ENCODE measurements at regions not wholly inside any gene's neighbourhood (a gene's known extent, or its start where the extent isn't known, plus 50 kb on each side); places are given as distances from the start of the nearest gene placed in this dataset.

DNA sequence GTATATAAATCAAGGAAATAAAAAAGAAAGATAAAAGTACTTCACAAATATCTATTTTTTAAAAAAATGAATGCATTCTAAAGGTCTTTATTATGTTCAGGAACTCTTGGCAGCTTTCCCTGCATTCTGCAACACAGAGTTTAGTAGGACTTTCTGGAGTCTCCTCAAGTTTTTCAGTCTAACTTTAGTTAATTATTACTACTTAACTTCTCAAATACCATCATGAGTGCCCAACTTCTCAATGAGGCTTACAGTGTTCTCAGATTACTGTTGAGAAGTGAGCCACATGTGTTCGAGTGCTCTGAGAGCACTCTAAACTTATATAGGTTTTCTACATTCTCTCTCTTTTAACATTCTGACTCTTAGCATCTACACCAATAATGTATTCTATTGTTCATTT, 1852.9 kb upstream of the PCDH10 start (continued):
- TF ChIP-seq CLOCK (CRISPR knock-in tag; IDR thresholded peaks at IDR 0.05; ENCODE audit: borderline replicate concordance), result no peak
- no peak for TF ChIP-seq SAFB (IDR thresholded peaks at IDR 0.05; ENCODE audit: borderline replicate concordance, low read depth, low read length)
- no peak for TF ChIP-seq SMARCE1 (IDR thresholded peaks at IDR 0.05)
- TF ChIP-seq ARHGAP35 (IDR thresholded peaks at IDR 0.05; ENCODE audit: partially characterized antibody), result no peak
- no peak for TF ChIP-seq BRCA1 (IDR thresholded peaks at IDR 0.05)
- TF ChIP-seq BRCA1 (CRISPR knock-in tag; IDR thresholded peaks at IDR 0.05), result no peak

GRCh38 chr4:131302108-131302507, 1847.0 kb upstream of the PCDH10 start:
- Histone ChIP-seq H3K36me3 (ENCODE audit: control insufficient read depth, insufficient read depth, low read length) (no peaks in the 10 kb centered on the region), H3K27me3 (ENCODE audit: control insufficient read depth in 2 of 2, insufficient read depth in 2 of 2, low read length in 2 of 2) (no peaks in the 10 kb centered on the region), H3K4me1 (replicated peaks in 1 of 2; ENCODE audit: control insufficient read depth in 2 of 2, insufficient read depth in 2 of 2, low read length in 2 of 2) (no peaks in the 10 kb centered on the region), H3K27ac (ENCODE audit: extremely low read depth, low read depth, low read length) (no peak overlapping the region), H3K79me2 (ENCODE audit: control insufficient read depth, insufficient read depth, low read length) (no peaks in the 10 kb centered on the region), H3K4me2 (ENCODE audit: insufficient read depth, low read length) (no peak overlapping the region), H3K4me3 (no peak overlapping the region), H3K9ac (ENCODE audit: insufficient read depth in 1 of 2, low read depth in 2 of 2, low read length in 2 of 2) (no peak overlapping the region), H2AFZ (ENCODE audit: low read depth, low read length) (no peak overlapping the region), H4K20me1 (replicated peaks; ENCODE audit: control insufficient read depth, insufficient read depth, low read length) (no peaks in the 10 kb centered on the region), H3K9me1 (ENCODE audit: control insufficient read depth, insufficient read depth, low read length) (no peaks in the 10 kb centered on the region), H3K9me3 (replicated peaks; ENCODE audit: control insufficient read depth, insufficient read depth, low read depth, low read length) (no peaks in the 10 kb centered on the region)
- in situ Hi-C loops (cut with MboI), result no loop called here
- ChIA-PET CTCF (ENCODE audit: low intra/inter-chr PET ratio) (no interaction called here), POLR2A (no interaction called here)
- 0% methylated on average over 4 of the region's 4 CpGs for WGBS (ENCODE audit: insufficient coverage, low coverage, missing lambda C conversion rate)
- intact Hi-C loops (cut with micrococcal nuclease), result no loop called here
- no peak for TF ChIP-seq ZNF75A (CRISPR knock-in tag; IDR thresholded peaks at IDR 0.05)
- TF ChIP-seq, protein P1, sequence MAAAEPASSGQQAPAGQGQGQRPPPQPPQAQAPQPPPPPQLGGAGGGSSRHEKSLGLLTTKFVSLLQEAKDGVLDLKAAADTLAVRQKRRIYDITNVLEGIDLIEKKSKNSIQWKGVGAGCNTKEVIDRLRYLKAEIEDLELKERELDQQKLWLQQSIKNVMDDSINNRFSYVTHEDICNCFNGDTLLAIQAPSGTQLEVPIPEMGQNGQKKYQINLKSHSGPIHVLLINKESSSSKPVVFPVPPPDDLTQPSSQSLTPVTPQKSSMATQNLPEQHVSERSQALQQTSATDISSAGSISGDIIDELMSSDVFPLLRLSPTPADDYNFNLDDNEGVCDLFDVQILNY (CRISPR knock-in tag; IDR thresholded peaks at IDR 0.05), result no peak
- no peak for TF ChIP-seq NR4A1 (CRISPR knock-in tag; IDR thresholded peaks at IDR 0.05)
- TF ChIP-seq NR4A1 (tag; IDR thresholded peaks at IDR 0.05), result no peak
- TF ChIP-seq MXI1 (IDR thresholded peaks at IDR 0.05; ENCODE audit: low read depth, low read length), result no peak
- TF ChIP-seq, protein P2, sequence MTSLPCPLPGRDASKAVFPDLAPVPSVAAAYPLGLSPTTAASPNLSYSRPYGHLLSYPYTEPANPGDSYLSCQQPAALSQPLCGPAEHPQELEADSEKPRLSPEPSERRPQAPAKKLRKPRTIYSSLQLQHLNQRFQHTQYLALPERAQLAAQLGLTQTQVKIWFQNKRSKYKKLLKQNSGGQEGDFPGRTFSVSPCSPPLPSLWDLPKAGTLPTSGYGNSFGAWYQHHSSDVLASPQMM (CRISPR knock-in tag; IDR thresholded peaks at IDR 0.05), result no peak
- no peak for TF ChIP-seq ZNF57 (CRISPR knock-in tag; IDR thresholded peaks at IDR 0.05)
- TF ChIP-seq TEAD1 (CRISPR knock-in tag; IDR thresholded peaks at IDR 0.05), result no peak
- FAIRE-seq (no peak), DNase-seq (ENCODE audit: extremely low read depth in 1 of 4, low spot score in 3 of 4) (no peak), ATAC-seq (no peak)
- no TSS peak for BruUV-seq (replicated peaks)
